Suprapubic skin (tissue), 4 donors: ENCODE measurements at regions not wholly inside any gene's neighbourhood (a gene's known extent, or its start where the extent isn't known, plus 50 kb on each side); places are given as distances from the start of the nearest gene placed in this dataset.

Experiments
- CTCF ChIP-seq, 2 donors: fragments of 200-600 bp in 1 of 2; fragments of 450-650 bp in 1 of 2; sonication (generic) in 1 of 2; IDR thresholded peaks; one replicate each; pipeline ENCODE4 v1.5.1; 2016 to 2019; ENCODE audit warnings: antibody characterized with exemption in 2 of 2, mild to moderate bottlenecking in 1 of 2, moderate library complexity in 1 of 2
- EP300 ChIP-seq: sonication (generic); formaldehyde crosslinking; IDR thresholded peaks from one replicate; pipeline ENCODE4 v1.6.1; 2017; ENCODE audit warnings: antibody characterized with exemption
- POLR2A ChIP-seq, 2 donors: fragments of 450-650 bp; IDR thresholded peaks; one replicate each; pipeline ENCODE4 v1.6.1; 2017; ENCODE audit warnings: antibody characterized with exemption in 2 of 2, mild to moderate bottlenecking in 2 of 2, moderate library complexity in 2 of 2
- POLR2AphosphoS5 ChIP-seq, 3 donors: sonication (generic); formaldehyde crosslinking; IDR thresholded peaks; one replicate each; pipeline ENCODE4 v1.6.1; 2017; ENCODE audit warnings: antibody characterized with exemption in 3 of 3

- no peak for TF ChIP-seq POLR2A (IDR thresholded peaks at IDR 0.05)
- no peak for TF ChIP-seq CTCF (IDR thresholded peaks at IDR 0.05)
- no peak for TF ChIP-seq POLR2AphosphoS5 (IDR thresholded peaks at IDR 0.05)
- no peak for TF ChIP-seq EP300
These were observed 101.6 kb downstream of the CPN2 start for GRCh38 chr3:194249323-194250097.
